ENCODE measurements at regions not wholly inside any gene's neighbourhood (a gene's known extent, or its start where the extent isn't known, plus 50 kb on each side); places are given as distances from the start of the nearest gene placed in this dataset.

GRCh38 chr5:54756796-54757402 lies 228.5 kb downstream of the ESM1 start:
- CTCF ChIA-PET: interaction anchor here (1.9 kb wide), 1 partner anchor 93 kb away, joined by 5 read pairs; no protein-coding TSS in a partner anchor
- POLR2A ChIA-PET: no interaction called here

- CTCF ChIA-PET: interaction anchor here (1.9 kb wide), 1 partner anchor 93 kb away, joined by 5 read pairs; no protein-coding TSS in a partner anchor
- POLR2A ChIA-PET: no interaction called here
These were observed 229.1 kb downstream of the ESM1 start for GRCh38 chr5:54756301-54756700.

- POLR2A ChIA-PET: no interaction called here
- CTCF ChIA-PET: no interaction called here
These were observed 230.5 kb downstream of the ESM1 start for GRCh38 chr5:54754878-54755277.

GRCh38 chr5:54754420-54754819 lies 231.0 kb downstream of the ESM1 start:
- POLR2A ChIA-PET: no interaction called here
- CTCF ChIA-PET: no interaction called here

GRCh38 chr5:54753753-54754152 lies 231.6 kb downstream of the ESM1 start:
- POLR2A ChIA-PET: no interaction called here
- CTCF ChIA-PET: interaction anchor here (0.9 kb wide), 1 partner anchor 92 kb away, joined by 3 read pairs; no protein-coding TSS in a partner anchor

GRCh38 chr5:54753034-54753433 lies 232.4 kb downstream of the ESM1 start:
- POLR2A ChIA-PET: no interaction called here

GRCh38 chr5:54748527-54748926 lies 231.0 kb downstream of the SNX18 start:
- ChIA-PET POLR2A (no interaction called here), CTCF (no interaction called here)

More at GRCh38 chr5:54753034-54753433, 232.4 kb downstream of the ESM1 start:
- CTCF ChIA-PET: interaction anchor here (0.9 kb wide), 1 partner anchor 92 kb away, joined by 3 read pairs; no protein-coding TSS in a partner anchor

- POLR2A ChIA-PET: no interaction called here
- CTCF ChIA-PET: no interaction called here
These were observed 229.3 kb downstream of the SNX18 start for GRCh38 chr5:54746777-54747398.

- CTCF ChIA-PET: no interaction called here
These were observed 228.8 kb downstream of the SNX18 start for GRCh38 chr5:54746346-54746745.

GRCh38 chr5:54745599-54745998 lies 228.0 kb downstream of the SNX18 start:
- CTCF ChIA-PET: no interaction called here
- POLR2A ChIA-PET: no interaction called here

More at GRCh38 chr5:54746346-54746745, 228.8 kb downstream of the SNX18 start:
- POLR2A ChIA-PET: no interaction called here

- ChIA-PET CTCF (interaction anchor here (0.7 to 0.8 kb wide), 3 partner anchors 16 to 338 kb away, joined by 3 to 4 read pairs (median 3); no protein-coding TSS in a partner anchor), POLR2A (interaction anchor here (1.0 kb wide), 2 partner anchors 50 to 98 kb away, joined by 3 read pairs; no protein-coding TSS in a partner anchor)
These were observed 226.6 kb downstream of the SNX18 start for GRCh38 chr5:54743997-54744788.

- ChIA-PET CTCF (no interaction called here), POLR2A (no interaction called here)
These were observed 226.0 kb downstream of the SNX18 start for GRCh38 chr5:54743581-54743980.

GRCh38 chr5:54742417-54742891 lies 224.9 kb downstream of the SNX18 start:
- ChIA-PET CTCF (no interaction called here), POLR2A (no interaction called here)

GRCh38 chr5:54741711-54742110 lies 224.2 kb downstream of the SNX18 start:
- ChIA-PET CTCF (no interaction called here), POLR2A (no interaction called here)

GRCh38 chr5:54740141-54740540 lies 222.6 kb downstream of the SNX18 start:
- CTCF ChIA-PET: no interaction called here
- POLR2A ChIA-PET: no interaction called here

GRCh38 chr5:54739371-54739770 lies 221.8 kb downstream of the SNX18 start:
- CTCF ChIA-PET: no interaction called here
- POLR2A ChIA-PET: no interaction called here

- ChIA-PET CTCF (no interaction called here), POLR2A (no interaction called here)
These were observed 221.4 kb downstream of the SNX18 start for GRCh38 chr5:54738973-54739367.

GRCh38 chr5:54738118-54738972 lies 220.8 kb downstream of the SNX18 start:
- ChIA-PET POLR2A (no interaction called here), CTCF (no interaction called here)

- CTCF ChIA-PET: no interaction called here
- POLR2A ChIA-PET: no interaction called here
These were observed 218.6 kb downstream of the SNX18 start for GRCh38 chr5:54736003-54736797.
